PC-9 (cell line): ENCODE measurements at regions not wholly inside any gene's neighbourhood (a gene's known extent, or its start where the extent isn't known, plus 50 kb on each side); places are given as distances from the start of the nearest gene placed in this dataset.

Experiments
- EZH2 ChIP-seq: fragments of 200-600 bp; sonication (generic); IDR thresholded peaks from 2 replicates; pipeline ENCODE4 v1.8.0; 2017; ENCODE audit warnings: antibody characterized with exemption, low read depth
- TF ChIP-seq, protein P1 (sequence below): fragments of 200-600 bp; sonication (generic); conservative IDR thresholded peaks from 2 replicates; pipeline ENCODE4 v1.6.1; 2017; ENCODE audit warnings: mixed run types, antibody characterized with exemption, mild to moderate bottlenecking, moderate library complexity

GRCh38 chr5:87113861-87114260 is 153.8 kb upstream of the RASA1 start:
- TF ChIP-seq, protein P1, sequence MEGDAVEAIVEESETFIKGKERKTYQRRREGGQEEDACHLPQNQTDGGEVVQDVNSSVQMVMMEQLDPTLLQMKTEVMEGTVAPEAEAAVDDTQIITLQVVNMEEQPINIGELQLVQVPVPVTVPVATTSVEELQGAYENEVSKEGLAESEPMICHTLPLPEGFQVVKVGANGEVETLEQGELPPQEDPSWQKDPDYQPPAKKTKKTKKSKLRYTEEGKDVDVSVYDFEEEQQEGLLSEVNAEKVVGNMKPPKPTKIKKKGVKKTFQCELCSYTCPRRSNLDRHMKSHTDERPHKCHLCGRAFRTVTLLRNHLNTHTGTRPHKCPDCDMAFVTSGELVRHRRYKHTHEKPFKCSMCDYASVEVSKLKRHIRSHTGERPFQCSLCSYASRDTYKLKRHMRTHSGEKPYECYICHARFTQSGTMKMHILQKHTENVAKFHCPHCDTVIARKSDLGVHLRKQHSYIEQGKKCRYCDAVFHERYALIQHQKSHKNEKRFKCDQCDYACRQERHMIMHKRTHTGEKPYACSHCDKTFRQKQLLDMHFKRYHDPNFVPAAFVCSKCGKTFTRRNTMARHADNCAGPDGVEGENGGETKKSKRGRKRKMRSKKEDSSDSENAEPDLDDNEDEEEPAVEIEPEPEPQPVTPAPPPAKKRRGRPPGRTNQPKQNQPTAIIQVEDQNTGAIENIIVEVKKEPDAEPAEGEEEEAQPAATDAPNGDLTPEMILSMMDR = no peak
- TF ChIP-seq EZH2 = no peak
